ENCODE measurements at regions not wholly inside any gene's neighbourhood (a gene's known extent, or its start where the extent isn't known, plus 50 kb on each side); places are given as distances from the start of the nearest gene placed in this dataset.

GRCh38 chr4:11976726-11977263 lies 548.1 kb upstream of the HS3ST1 start:
- H2AFZ ChIP-seq, result no peak overlapping the region
- no peaks in the 10 kb centered on the region for H3K4me1 ChIP-seq
- H3K79me2 ChIP-seq, result no peaks in the 10 kb centered on the region
- no peak overlapping the region for H3K9ac ChIP-seq
- no peak for TF ChIP-seq CTCF (IDR thresholded peaks at IDR 0.05)
- no peaks in the 10 kb centered on the region for H3K9me3 ChIP-seq (ENCODE audit: control insufficient read depth, low read length)
- no peak overlapping the region for H3K27ac ChIP-seq
- H3K4me3 ChIP-seq (ENCODE audit: low read depth, low read length), result no peak overlapping the region
- no peak overlapping the region for H3K4me2 ChIP-seq (ENCODE audit: low read length)
- H3K36me3 ChIP-seq (ENCODE audit: control insufficient read depth, insufficient read depth, low read length), result no peaks in the 10 kb centered on the region
- no peaks in the 10 kb centered on the region for H3K27me3 ChIP-seq (ENCODE audit: control insufficient read depth, insufficient read depth, low read length)

GRCh38 chr4:11973270-11973669 lies 544.6 kb upstream of the HS3ST1 start:
- Histone ChIP-seq H3K27me3 (ENCODE audit: control insufficient read depth, insufficient read depth, low read length) (no peaks in the 10 kb centered on the region), H3K9me3 (ENCODE audit: control insufficient read depth, low read length) (no peaks in the 10 kb centered on the region), H3K79me2 (no peaks in the 10 kb centered on the region), H2AFZ (no peak overlapping the region), H3K9ac (no peak overlapping the region), H3K36me3 (ENCODE audit: control insufficient read depth, insufficient read depth, low read length) (no peaks in the 10 kb centered on the region), H3K4me1 (no peaks in the 10 kb centered on the region), H3K27ac (no peak overlapping the region), H3K4me2 (ENCODE audit: low read length) (no peak overlapping the region), H3K4me3 (ENCODE audit: low read depth, low read length) (no peak overlapping the region)
- TF ChIP-seq CTCF (IDR thresholded peaks at IDR 0.05), result no peak

GRCh38 chr4:11970754-11971153 lies 542.1 kb upstream of the HS3ST1 start:
- Histone ChIP-seq H2AFZ (no peak overlapping the region), H3K27me3 (ENCODE audit: control insufficient read depth, insufficient read depth, low read length) (no peaks in the 10 kb centered on the region), H3K79me2 (no peaks in the 10 kb centered on the region), H3K36me3 (ENCODE audit: control insufficient read depth, insufficient read depth, low read length) (no peaks in the 10 kb centered on the region), H3K4me3 (ENCODE audit: low read depth, low read length) (no peak overlapping the region), H3K4me2 (ENCODE audit: low read length) (no peak overlapping the region), H3K27ac (no peak overlapping the region), H3K9ac (no peak overlapping the region), H3K4me1 (no peaks in the 10 kb centered on the region), H3K9me3 (ENCODE audit: control insufficient read depth, low read length) (no peaks in the 10 kb centered on the region)
- no peak for TF ChIP-seq CTCF (IDR thresholded peaks at IDR 0.05)

- H3K36me3 ChIP-seq (ENCODE audit: control insufficient read depth, insufficient read depth, low read length), result no peaks in the 10 kb centered on the region
- H3K4me2 ChIP-seq (ENCODE audit: low read length), result no peak overlapping the region
- H3K27ac ChIP-seq, result no peak overlapping the region
- H3K4me1 ChIP-seq, result no peaks in the 10 kb centered on the region
- no peaks in the 10 kb centered on the region for H3K9me3 ChIP-seq (ENCODE audit: control insufficient read depth, low read length)
- H3K9ac ChIP-seq, result no peak overlapping the region
- TF ChIP-seq CTCF (IDR thresholded peaks at IDR 0.05), result no peak
- no peaks in the 10 kb centered on the region for H3K79me2 ChIP-seq
- no peak overlapping the region for H2AFZ ChIP-seq
- no peaks in the 10 kb centered on the region for H3K27me3 ChIP-seq (ENCODE audit: control insufficient read depth, insufficient read depth, low read length)
- no peak overlapping the region for H3K4me3 ChIP-seq (ENCODE audit: low read depth, low read length)
Measured at GRCh38 chr4:11966782-11967181, 538.1 kb upstream of the HS3ST1 start.

- Histone ChIP-seq H3K9me3 (ENCODE audit: control insufficient read depth, low read length) (no peaks in the 10 kb centered on the region), H3K9ac (no peak overlapping the region), H3K4me2 (ENCODE audit: low read length) (no peak overlapping the region), H3K27ac (no peak overlapping the region), H3K27me3 (ENCODE audit: control insufficient read depth, insufficient read depth, low read length) (no peaks in the 10 kb centered on the region), H3K36me3 (ENCODE audit: control insufficient read depth, insufficient read depth, low read length) (no peaks in the 10 kb centered on the region), H3K79me2 (no peaks in the 10 kb centered on the region), H3K4me1 (no peaks in the 10 kb centered on the region), H2AFZ (no peak overlapping the region), H3K4me3 (ENCODE audit: low read depth, low read length) (no peak overlapping the region)
- no peak for TF ChIP-seq CTCF (IDR thresholded peaks at IDR 0.05)
Measured at GRCh38 chr4:11954093-11954492, 525.4 kb upstream of the HS3ST1 start.
